NOMO-1 (cell line): ENCODE measurements at regions not wholly inside any gene's neighbourhood (a gene's known extent, or its start where the extent isn't known, plus 50 kb on each side); places are given as distances from the start of the nearest gene placed in this dataset.
"Not testable (repeated sequence)": the region's sequence is repeated elsewhere in the genome, so short reads cannot be mapped to it uniquely, and the experiment has no call there.

Source experiments
- DNase-seq, 2 experiments: peaks; one replicate each; lab custom pipeline; 2025; ENCODE audit not compliant: unreplicated experiment in 2 of 2; lab: John Stamatoyannopoulos, UW

DNA sequence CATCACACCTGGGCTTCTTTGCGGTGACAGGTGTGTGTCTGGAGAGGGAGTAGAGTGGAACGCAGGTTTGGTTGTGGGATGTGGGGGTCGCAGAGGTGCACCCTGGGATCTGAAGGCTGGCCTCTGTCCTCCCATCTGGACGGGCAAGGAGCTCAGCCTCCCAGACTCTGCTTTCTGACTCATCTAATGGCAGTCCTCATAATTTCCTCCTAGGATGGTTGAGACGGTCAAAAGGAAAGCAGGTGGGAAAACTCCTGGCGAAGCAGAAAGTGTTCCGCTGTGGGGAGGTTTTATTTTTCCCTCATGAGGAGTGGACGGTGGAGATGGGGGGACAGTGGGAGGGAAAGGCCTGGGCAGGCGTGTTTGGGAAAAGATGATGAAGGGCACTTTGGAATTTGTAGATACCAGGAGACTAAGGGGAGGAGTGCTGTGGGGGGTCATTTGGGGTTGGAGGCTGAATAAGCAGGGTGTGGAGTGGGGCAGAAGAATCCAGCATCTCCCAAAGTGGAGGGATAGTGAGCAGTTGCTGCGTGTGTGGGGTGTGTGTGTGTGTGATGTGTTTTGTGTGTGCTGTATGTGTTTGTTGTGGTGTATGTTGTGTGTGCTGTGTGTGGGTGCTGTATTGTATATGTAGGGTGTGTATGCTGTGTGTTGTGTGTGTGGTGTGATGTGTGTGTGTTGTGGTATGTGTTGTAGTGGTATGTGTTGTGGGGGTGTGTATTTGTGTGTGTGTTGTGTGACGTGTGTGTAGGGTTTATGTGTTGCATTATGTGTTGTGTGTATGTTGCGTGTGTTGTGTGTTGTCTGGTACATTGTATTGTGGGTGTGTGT is 97.2 kb upstream of the PODXL start:
- no peak for DNase-seq

DNA sequence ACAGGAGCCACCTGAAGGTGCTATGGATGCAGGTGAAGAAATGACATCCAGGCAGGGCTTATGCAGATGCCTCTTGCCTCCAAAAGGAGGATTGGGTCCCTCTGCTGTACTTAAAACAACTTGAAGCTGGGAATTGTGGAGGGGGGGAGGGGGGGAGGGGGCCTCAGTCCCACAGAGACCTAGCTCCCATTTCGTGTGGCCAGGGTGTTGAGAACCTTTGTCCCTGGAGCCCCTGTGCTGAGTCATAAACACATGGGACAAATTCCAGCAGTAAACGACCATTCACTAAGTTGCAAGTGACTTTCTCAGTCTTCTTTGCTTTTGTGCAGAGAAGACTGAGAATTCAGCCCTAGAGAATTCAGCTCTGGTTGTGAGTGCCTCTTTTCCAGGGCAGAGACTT is 96.5 kb upstream of the PODXL start:
- no peak for DNase-seq

DNA sequence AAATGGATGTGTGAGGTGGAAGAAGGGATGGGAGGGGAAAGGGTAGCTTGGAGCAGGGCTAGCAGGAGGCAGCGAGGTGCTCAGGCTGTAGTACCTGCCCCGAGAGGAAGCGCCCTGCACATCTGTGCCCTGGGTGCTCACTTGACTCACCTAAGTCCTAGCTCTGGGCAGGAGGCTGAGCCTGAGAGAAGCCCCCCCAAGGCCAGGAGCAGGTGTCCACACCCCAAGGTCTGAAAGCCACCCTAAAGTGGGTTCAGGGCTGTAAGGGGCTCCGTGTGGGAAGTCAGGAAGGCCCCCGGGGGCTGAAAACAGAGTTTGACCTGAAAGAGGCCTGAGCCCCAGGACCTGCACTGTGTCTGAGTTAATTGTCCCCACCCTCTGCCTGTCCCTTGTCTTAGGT is 95.8 kb upstream of the PODXL start:
- no peak for DNase-seq

DNA sequence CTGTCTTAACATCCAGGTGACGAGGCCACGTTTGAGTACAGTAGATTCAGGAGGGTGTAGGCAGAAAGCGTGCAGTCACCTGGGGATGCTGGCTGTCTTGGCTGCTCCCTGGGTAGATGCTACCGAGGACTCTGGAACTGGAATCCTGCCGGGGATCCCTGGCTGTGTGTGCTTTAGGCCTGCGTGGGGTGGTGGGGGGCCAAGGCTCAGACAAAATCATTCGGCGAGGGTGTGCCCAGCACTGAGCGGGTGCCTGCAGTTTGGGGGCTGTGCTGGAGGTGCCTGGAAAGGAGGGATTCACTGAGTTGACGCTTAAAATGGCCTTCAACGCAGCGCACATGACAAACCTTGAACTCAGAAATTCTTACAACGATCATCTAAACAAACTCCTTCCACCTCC is 93.5 kb upstream of the PODXL start:
- no peak for DNase-seq

DNA sequence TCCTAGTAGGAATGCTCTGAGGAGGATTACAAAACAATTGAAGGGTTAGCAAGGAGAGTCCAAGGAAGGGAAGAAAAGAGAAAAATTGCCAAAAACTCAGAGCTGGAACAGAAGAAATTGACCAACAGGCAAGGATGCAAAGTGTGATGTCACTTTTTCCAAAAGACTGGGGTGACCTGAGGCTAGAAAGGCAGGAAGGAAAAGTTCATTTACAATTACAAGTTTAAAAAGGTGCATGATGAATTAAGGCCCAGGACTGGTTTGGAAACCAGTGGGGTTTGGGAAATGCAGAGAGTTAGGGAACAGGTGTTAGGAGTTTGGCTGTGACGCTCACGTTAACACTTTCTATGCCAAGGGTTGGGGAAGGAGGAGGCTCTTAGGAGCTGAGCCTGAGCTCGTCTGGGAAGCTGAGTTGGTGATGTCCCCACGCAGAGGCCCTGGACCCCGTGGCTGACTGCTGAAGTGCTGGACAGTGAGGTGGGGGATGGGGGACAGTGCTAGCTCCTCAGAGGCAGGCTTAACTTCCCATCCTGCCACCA is 92.6 kb upstream of the PODXL start:
- DNase-seq, result no peak

DNA sequence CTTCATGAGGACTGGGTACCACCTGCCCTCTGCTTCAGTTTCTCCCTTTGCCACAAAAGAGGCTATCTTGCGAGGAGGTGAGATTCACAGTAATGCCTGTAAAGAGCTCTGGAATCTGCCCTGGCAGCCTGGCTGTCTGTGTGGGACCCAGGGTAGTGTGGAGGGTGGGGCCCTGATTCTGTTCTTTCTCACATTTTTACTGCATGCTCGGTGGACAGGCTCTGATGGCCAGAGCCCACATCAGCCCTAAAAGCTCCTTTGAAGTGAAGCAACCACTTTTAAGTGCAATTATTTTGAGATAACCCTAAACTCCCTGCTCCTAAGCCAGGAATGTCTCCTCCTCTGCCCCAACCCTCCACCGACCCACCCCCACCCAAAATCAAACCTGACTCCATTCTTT is 92.1 kb upstream of the PODXL start:
- DNase-seq, result no peak

DNA sequence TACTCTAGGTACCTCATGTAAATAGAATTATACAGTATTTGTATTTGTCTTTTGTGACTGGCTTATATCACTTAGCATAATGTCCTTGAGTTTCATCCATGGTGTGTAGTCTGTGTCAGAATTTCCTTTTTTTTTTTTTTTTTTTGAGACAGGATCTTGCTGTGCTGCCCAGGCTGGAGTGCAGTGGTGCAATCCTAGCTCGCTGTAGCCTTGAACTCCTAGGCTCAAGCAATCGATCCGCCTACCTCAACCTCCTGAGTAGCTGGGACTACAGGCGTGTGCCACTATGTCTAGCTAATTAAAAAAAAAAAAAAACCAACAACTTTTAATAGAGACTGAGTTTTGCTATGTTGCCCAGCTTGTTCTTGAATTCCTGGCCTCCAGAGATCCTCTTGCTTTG is 89.8 kb upstream of the PODXL start:
- DNase-seq, result no peak

DNA sequence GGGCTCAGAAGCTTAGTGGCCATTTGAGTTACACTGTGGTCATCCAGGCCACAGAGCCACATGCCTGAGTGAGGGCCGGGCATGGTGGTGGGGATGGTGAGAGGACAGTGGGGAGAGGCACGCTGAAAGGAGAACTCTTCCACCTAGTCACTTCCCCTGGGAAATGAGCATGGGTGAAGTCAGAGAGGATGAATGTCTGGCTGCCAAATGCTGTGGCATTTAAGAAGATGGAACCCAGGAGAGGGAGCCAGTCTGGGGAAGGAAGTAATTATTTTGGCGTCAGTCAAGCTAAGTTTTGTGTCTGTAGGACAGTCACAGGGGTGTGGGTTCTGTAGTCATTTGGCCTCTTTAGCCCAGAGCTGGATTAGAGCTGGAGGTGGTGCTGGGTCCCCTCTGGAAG is 86.0 kb upstream of the PODXL start:
- no peak for DNase-seq

DNA sequence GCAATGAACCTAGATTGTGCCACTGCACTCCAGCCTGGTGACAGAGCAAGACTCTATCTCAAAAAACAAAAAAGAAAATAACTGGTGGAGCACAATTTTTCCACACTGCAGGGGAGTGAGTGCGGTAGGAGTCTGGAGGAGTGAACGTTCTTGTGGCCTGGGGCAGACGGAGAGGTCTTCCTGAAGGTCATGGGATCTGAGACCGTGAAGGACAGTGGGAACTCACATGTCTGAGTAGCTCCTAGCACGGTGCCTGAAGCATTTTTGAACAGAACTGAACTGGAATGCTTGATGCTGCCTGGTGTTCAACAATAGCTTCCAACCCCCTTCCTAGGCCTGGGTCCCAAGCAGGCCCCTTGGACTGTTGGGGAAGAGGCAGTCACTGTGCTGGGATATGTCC is 84.3 kb upstream of the PODXL start:
- DNase-seq, result no peak

DNA sequence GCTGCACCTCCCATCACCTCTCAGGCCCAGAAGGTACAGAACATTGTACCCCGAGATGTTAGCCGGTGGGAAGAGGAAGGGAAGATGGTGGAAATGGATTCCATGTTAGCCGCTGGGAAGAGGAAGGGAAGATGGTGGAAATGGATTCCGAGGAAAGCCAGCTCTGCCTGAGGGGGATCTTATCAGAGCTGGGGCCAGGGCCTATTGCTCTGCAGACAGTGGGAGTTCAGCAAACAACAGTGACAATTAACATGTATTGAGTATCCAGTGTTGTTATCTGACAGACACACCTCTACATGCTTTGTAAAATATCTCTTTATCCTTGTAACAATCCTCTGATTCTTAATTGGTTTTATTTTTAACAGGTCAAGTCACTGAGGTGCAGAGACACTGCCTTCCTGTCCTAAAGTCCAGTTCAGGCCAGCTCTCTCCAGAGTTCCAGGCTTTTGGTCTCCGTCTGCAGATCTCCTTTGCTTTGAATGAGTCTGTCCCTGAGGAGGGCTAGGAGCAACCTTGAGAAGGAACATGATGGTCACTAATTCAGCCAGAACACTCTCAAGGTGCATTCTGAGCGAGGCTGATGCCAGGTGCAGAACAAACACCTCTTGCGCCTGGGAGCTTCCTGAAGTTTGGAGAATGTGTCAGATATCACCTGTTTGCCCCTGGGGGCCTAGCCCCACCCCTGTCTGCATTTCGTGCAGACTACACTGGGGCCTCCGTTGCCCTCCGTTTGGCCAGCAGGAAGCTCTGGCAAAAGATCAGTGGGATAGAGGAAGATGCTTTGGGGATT is 82.4 kb upstream of the PODXL start:
- no peak for DNase-seq

DNA sequence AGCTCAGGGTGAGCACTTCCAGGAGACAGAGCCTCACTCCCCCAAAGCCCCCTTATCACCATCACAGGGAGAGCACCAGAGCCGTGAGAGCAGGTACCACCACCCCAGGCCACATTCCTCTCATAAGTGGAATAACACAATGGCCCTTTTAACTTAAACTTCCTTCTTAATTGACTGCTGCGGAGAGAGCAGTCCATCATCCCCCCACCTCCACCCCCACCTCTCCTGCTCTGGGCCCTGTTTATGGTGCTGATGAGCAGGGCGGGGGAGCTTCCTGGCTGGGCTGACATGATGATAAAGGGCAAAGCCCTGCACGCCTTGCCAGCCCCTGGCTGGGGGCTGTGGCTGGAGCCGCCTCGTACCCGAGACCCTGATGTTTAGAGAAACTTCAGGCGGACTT is 81.4 kb upstream of the PODXL start:
- DNase-seq, result no peak

DNA sequence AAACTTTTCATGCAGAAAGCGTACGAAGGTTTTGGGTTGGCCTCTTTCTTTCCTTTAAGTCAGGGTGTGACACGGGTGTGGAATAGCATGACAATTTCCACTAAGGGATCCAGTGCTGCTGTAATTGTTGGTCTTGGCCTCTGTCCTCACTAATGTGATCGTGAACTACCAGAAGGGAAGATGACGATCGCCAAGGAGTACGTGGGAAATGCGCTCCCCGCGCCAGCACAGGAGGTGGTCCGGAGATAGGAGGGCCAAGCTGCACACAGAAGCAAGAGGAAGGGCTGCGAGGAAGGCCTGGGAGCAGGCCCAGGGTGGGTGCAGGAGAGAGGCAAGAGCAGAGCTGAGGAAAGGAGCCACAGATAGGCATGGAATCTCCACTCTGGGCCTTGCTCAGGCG is 79.7 kb upstream of the PODXL start:
- no peak for DNase-seq

DNA sequence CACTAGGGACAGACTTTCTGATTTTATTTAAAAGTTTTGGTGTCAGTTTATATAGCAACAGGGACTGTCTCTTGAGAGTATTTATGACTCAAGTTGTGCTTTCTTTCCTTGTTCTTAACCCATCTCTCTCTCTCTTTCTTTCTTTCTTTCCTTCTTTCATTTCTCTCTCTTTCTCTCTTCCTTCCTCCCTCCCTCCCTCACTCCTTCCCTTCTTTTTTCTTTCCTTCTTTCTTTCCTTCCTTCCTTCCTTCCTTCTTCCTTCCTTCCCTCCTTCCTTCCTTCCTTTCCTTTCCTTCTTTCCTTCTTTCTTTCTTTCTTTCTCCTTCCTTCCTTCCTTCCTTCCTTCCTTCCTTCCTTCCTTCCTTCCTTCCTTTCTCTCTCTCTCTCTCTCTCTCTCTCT is 77.8 kb upstream of the PODXL start:
- DNase-seq, result not testable (repeated sequence)

DNA sequence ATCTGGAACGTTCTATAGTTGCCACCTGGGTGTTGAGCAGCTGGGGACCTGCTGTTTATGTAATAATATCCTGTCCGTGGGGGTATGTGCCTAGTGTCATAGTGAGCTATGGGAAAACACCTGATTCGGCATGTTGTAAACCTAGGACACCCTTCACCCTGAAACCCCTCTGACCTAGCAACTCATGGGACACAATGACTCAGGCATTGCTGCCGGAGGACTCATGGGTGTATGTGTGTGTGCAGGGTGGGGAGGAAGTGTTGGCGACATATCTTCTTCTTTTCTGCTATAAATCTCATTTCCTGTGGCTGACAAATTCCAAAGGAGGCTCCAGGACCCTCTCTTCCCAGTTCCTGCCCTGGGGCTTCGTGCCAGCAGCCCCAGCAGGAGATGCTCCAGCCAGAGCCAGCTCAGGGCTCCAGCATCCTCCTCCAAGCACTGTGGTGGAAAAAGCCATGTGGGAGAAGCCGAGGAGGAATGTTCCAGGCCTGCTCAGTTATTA is 77.0 kb upstream of the PODXL start:
- no peak for DNase-seq

DNA sequence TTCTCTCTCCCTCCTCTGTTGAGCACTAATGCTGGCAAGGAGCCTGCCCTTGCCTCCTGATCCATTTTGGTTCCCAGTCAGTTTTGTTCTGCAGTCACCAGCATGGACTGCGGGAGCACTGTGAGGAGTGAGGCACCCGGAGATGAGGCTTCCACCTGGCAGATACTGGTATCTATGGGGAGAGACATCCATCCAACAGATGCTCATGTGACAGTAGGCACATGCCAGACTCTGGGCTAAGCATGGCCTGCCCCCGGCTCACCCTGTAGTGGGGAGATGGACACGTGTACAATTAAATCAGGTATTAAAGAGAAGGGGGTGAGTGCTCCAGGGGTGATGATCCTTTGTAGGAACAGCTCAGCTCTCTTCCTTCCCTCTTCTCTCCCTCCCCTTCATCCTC is 74.0 kb upstream of the PODXL start:
- no peak for DNase-seq

DNA sequence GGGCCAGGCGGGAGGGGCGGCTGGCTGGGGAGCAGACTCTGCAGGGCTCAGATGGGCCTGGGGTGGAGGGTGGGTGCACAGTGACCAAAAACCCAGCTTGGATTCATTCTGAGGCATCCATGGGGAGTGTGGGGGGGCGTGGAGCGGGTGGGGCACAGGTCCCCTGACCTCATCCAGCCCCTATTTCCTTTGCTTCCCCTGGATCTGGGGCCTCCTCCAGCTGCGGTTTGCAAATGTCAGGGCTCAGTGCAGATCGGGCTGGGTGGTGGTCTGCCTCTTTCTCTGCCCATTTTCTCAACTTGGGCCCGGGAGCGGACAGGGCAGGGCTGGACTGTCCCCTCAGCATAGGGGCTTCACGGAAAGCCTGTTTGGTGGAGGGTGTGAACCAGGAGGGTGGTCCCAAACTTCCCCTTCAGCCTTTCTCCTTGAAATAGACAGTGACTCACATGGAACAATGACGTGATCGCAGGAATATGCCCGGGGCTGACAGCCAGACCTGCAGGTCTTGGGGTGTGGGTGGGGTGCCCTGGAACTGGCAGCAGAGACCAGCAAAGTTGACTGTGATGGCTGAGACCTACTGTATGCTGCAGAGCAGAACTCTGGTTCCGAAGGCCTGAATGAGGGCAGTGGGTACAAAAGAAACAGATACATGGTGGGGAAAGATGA is 72.9 kb upstream of the PODXL start:
- DNase-seq, result no peak

DNA sequence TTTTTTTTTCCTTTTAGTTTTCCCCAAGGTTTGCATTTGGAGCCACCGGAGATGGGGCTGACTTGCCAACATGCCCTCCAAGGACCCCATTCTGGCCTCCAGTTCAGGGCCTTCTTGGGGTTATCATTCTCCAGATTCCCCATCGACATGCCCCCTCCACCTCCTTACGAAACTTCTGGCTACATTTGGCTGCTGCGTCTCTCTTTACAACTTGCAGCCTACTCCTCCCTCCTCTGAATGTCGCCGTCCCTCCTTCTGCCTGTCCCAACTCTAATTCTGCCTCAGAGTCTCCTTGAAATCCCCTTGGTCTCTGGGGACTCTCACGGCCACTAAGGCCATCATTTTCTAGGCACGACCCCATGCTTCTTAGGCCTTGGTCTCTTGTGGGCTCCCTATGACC is 72.2 kb upstream of the PODXL start:
- DNase-seq, result no peak

DNA sequence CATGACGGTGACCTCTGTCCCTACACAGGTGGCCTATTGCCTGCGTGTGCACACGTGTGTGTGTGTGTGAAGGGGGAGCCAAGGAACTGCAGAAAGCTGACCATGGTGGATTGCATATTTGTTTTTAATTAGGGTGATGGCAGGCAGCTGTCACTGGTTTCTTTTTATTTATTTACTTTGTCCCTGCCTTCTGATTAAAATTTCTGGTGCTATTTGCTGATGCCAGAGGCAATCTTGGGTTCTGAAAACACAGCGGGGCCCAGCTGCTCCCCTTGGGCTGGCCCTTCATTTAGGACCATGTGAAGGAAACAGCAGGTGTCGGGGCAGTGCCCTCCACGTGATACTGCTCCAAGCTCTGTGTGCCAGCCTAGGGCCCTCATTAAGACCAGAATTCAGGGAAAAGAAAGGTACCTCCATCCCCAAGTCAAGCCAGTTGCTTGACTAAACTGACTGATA is 71.3 kb upstream of the PODXL start:
- no peak for DNase-seq

DNA sequence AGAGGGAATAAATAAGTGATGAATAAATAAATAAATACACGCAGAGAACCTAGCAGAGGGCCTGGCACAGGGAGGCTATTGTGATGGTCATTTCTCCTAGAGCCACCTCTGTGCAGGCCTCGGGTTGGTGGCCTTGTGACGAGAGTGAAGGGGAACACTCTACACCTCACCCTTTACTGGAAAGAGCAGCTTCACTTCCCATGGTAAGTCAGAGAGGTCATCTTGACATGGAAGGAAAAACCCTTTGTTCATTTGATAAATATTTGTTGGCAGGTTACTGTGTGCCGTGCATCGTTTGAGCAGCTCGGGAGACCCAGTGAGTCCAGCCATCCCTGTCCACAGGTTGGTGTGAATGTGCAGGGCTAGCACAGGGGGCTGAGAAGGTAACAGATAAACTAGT is 70.2 kb upstream of the PODXL start:
- no peak for DNase-seq

DNA sequence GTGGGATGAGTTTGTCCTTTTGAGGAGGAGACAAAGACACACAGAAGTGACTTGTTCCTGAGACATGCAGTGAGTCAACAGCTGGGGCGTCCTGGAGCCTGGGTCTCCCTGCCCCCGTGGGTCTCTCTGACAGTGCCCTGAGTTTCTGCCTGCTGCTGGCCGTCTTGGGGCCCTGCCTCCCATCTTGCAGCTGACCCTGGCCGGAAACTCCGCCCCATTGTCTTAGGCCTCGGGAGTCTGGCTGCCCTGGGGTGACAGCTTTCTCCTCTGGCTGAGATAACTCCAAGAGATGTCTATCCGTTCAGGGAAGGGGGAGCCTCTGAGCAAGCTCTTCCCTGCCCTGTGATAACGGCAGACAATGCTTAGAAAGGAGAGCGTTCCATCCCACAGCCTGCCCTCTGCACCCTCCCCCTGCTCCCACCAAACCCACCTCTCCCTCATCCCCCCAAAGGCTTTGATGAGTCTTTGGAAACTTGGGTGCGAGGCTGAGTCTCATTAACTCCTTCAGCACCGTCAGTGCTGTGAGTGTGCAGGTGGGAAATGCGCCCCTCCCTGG is 69.5 kb upstream of the PODXL start:
- no peak for DNase-seq

DNA sequence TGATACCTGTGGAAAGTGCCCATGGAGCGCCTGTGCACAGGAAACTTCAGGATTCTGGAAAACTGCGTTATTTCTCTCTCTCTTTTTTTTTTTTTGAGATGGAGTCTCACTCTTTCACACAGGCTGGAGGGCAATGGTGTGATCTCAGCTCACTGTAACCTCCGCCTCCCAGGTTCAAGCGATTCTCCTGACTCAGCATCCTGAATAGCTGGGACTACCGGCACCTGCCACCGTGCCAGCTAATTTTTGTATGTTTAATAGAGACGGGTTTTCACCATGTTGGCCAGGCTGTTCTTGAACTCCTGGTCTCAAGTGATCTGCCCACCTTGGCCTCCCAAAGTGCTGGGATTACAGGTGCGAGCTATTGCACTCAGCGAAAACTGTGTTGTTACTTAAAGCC is 68.9 kb upstream of the PODXL start:
- not testable (repeated sequence) for DNase-seq
